ENCODE measurements at regions not wholly inside any gene's neighbourhood (a gene's known extent, or its start where the extent isn't known, plus 50 kb on each side); places are given as distances from the start of the nearest gene placed in this dataset.
"Not testable (repeated sequence)": the region's sequence is repeated elsewhere in the genome, so short reads cannot be mapped to it uniquely, and the experiment has no call there.

DNA sequence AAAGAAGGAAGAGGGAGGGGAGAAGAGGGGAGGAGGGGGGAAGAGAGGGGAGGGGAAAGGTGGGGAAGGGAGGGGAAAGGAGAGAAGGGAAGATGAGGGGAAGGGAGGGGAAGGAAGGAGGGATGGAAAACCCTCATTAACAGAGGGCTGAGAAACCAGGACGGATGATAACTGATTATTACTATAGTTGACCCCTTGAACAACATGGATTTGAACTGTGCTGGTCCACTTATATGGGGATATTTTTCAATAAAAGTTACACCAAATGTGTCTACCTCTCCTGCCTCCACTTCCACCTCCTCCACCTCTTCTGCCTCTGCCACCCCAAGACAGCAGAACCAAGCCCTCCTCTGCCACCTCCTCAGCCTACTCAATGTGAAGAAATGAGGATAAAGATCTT lies 184.1 kb upstream of the ARID1B start:
- TF ChIP-seq, protein P1, sequence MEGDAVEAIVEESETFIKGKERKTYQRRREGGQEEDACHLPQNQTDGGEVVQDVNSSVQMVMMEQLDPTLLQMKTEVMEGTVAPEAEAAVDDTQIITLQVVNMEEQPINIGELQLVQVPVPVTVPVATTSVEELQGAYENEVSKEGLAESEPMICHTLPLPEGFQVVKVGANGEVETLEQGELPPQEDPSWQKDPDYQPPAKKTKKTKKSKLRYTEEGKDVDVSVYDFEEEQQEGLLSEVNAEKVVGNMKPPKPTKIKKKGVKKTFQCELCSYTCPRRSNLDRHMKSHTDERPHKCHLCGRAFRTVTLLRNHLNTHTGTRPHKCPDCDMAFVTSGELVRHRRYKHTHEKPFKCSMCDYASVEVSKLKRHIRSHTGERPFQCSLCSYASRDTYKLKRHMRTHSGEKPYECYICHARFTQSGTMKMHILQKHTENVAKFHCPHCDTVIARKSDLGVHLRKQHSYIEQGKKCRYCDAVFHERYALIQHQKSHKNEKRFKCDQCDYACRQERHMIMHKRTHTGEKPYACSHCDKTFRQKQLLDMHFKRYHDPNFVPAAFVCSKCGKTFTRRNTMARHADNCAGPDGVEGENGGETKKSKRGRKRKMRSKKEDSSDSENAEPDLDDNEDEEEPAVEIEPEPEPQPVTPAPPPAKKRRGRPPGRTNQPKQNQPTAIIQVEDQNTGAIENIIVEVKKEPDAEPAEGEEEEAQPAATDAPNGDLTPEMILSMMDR (IDR thresholded peaks at IDR 0.05; ENCODE audit: insufficient read depth, low read depth, low read length, missing control alignments): no peak
- no peak for DNase-seq (ENCODE audit: low read depth)
- H3K4me3 ChIP-seq (ENCODE audit: low read depth, low read length): no peak overlapping the region

DNA sequence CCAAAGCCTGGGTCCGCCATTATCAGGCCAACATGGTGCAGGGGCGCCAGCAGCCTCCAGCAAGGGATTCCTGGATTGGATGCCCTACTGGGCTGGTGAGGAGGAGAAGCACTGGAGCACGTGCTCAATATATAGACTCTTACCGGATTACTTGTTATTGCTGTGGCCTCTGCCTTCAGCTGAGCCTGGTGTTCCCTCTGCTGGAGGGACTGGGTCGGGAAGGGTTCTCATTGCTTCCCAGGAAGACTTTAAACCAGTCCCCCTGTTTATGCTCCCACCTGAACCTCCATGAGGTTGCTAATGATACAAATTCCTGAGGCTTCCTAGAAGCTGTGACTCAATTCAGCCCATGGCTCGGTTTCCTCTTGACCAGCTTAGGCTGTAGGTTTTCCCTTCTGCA lies 186.7 kb upstream of the ARID1B start:
- TF ChIP-seq, protein P1 (IDR thresholded peaks at IDR 0.05; ENCODE audit: insufficient read depth, low read depth, low read length, missing control alignments): no peak
- no peak for DNase-seq (ENCODE audit: low read depth)
- H3K4me3 ChIP-seq (ENCODE audit: low read depth, low read length): no peak overlapping the region

DNA sequence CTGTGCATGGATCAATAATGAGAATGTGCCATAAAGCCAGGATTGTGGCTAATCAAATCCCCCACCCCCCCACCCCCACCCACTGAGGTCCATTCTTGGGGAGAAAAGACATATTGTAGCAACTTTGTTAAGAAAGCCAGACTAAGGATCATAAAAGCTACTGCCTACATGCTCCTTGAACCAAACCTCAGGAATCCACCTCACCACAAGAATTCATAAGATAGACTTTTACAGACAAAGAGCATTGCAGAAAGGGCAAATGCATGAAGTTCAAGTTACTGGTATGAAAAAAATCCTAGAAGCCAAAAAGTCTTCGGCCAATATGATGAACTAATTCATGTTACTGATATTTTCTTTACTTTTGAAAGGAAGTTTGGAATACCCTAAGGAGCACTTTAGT lies 187.9 kb upstream of the ARID1B start:
- H3K4me3 ChIP-seq (ENCODE audit: low read depth, low read length): no peak overlapping the region
- TF ChIP-seq, protein P1 (IDR thresholded peaks at IDR 0.05; ENCODE audit: insufficient read depth, low read depth, low read length, missing control alignments): no peak
- DNase-seq (ENCODE audit: low read depth): no peak

DNA sequence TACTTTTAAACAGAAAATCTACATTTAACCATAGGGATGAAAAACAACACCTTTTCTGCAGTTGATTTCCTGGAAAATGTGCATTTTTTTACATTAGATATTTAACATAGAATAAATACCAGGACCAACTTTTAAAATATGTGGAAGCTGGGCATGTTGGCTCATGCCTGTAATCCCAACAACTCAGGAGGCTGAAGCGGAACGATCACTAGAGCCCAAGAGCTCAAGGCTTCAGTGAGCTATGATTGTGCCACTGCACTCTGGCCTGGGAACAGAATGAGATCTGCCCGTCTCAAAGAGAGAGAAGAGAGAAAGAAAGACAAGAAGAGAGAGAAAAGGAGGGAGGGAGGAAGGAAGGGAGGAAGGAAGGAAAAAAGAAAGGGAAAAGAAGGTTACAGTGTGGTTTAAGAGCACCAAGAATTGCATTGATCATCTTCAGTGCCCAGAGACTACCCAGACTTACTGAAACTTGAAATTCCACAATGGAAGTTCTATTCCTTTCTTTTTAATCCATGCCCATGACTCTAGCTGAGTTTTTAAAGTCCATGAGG lies 189.4 kb upstream of the ARID1B start:
- no peak for DNase-seq (ENCODE audit: low read depth)
- H3K4me3 ChIP-seq (ENCODE audit: low read depth, low read length): no peak overlapping the region
- TF ChIP-seq, protein P1 (IDR thresholded peaks at IDR 0.05; ENCODE audit: insufficient read depth, low read depth, low read length, missing control alignments): no peak

DNA sequence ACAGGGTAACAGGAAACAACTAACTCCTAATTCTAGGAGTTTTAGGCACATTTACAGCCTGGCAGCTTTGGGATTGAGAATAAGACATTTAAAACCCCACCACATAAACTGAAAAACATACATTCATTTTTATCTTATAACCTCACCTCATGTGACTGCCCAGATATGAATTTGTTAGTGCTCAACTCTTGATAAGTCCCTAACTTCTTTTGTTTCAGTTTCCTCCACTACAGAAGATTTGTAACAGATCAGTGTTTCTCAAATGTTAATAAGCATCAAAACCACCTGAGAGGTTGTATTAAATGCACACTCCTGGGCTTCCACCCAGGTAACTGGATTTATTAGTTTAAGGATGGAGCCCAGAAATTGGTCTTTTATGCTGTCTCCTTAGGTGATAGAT lies 190.1 kb upstream of the ARID1B start:
- DNase-seq (ENCODE audit: low read depth): no peak
- no peak overlapping the region for H3K4me3 ChIP-seq (ENCODE audit: low read depth, low read length)
- TF ChIP-seq, protein P1 (IDR thresholded peaks at IDR 0.05; ENCODE audit: insufficient read depth, low read depth, low read length, missing control alignments): no peak

DNA sequence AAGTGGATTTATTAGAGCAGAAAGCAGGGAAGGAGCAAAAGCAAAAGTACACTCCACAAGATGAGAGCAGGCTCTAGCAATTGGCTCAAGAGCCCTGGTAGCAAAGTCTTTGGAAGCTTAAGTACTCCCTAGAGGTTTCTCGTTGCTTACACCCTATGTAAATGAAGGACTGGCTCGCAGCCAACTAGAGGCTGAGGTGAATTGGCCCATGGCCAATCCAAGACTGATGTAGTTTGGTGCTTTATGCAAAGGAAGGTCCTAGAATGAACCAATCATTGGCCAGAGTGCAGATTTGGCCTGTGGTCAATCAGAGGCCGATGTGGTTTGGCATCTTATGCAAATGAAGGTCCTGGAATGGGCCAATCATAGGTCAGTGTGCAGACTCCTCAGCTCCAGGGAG lies 191.3 kb upstream of the ARID1B start:
- TF ChIP-seq, protein P1 (IDR thresholded peaks at IDR 0.05; ENCODE audit: insufficient read depth, low read depth, low read length, missing control alignments): no peak
- H3K4me3 ChIP-seq (ENCODE audit: low read depth, low read length): no peak overlapping the region
- no peak for DNase-seq (ENCODE audit: low read depth)

DNA sequence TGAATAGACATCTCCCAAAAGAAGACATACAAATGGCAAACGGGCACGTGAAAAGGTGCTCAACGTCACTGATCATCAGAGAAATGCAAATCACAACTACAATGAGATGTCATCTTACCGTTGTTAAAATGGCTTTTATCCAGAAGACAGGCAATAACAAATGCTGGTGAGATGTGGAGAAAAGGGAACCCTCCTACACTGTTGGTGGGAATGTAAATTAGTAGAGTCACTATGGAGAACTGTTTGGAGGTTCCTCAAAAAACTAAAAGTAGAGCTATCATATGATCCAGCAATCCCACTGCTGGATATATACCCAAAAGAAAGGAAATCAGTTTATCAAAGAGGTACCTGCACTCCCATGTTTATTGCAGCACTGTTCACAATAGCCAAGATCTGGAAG lies 193.1 kb upstream of the ARID1B start:
- not testable (repeated sequence) for DNase-seq (ENCODE audit: low read depth); H3K4me3 ChIP-seq (ENCODE audit: low read depth, low read length)
